HG02973 (cell line): ENCODE measurements at regions not wholly inside any gene's neighbourhood (a gene's known extent, or its start where the extent isn't known, plus 50 kb on each side); places are given as distances from the start of the nearest gene placed in this dataset.
"Not testable (repeated sequence)": the region's sequence is repeated elsewhere in the genome, so short reads cannot be mapped to it uniquely, and the experiment has no call there.

Experiments
- ATAC-seq: cut with Tn5 transposase; IDR thresholded peaks from one replicate; pipeline ENCODE4 v1.9.1; 2021; ENCODE audit warnings: moderate library complexity; ENCODE audit not compliant: unreplicated experiment

GRCh38 chr1:232364654-232365382 is 265.1 kb downstream of the SIPA1L2 start:
- no peak for ATAC-seq

- no peak for ATAC-seq
Measured at GRCh38 chr1:232363008-232363407, 266.9 kb downstream of the SIPA1L2 start.

DNA sequence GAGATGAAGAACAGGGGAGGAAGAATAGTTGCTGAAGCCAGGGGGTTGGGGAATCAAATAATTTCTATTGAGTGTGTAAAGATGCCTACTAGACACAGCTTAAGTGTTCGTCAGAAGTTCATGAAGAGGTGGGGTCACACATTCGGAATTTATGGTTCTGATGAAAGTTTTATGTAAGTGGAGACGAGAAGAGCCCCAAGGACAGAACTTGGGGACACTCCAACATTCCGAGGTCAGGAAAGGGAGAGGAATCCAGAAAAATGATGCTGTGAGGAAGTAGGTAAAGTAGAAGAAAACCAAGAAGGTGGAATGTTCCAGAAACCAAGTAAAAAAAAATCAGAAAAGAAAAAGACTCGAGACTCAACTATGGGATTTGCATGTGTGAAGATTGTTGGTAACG is 272.5 kb downstream of the SIPA1L2 start:
- no peak for ATAC-seq

- ATAC-seq = no peak
Measured at GRCh38 chr1:232355162-232356006, 274.5 kb downstream of the SIPA1L2 start.

DNA sequence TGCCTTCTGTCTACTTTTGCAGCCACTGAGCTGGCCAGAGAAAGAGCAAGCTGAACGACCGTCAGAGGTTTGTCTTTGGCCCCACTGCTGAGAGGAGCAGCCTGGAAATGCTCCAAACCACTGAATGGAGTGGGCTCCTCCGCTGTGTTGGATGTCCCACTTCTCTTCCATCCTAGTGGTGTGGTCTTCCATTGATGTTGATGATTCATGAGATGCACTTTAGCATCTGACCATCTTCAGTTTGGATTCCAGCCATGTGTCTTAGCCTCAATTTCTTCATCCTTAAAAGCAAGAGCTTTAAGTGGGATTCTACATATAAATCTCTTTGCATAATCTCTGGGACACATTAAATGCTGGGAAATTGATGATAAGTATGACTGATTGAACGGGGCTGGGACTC is 276.9 kb downstream of the SIPA1L2 start:
- no peak for ATAC-seq

DNA sequence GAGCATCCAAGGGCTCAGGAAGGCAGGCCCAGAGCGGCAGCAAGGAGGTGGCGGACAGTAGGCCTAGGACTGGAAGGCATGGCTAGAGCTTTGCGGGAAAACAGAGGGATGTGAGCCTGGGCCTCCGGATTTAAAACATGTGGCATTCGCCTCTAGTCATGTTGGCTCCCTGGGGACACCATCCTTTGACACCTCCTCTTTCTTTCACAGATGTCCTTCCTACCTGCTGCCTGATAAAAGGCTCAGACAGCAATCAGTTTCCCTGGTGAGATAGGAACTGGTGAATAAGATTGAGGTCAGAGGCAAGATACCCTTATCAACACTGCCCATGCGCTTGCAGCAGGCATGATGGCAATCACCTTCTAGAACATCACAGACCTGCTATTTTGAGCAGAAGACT is 277.6 kb downstream of the SIPA1L2 start:
- no peak for ATAC-seq

GRCh38 chr1:232351335-232351734 is 278.6 kb downstream of the SIPA1L2 start:
- no peak for ATAC-seq

DNA sequence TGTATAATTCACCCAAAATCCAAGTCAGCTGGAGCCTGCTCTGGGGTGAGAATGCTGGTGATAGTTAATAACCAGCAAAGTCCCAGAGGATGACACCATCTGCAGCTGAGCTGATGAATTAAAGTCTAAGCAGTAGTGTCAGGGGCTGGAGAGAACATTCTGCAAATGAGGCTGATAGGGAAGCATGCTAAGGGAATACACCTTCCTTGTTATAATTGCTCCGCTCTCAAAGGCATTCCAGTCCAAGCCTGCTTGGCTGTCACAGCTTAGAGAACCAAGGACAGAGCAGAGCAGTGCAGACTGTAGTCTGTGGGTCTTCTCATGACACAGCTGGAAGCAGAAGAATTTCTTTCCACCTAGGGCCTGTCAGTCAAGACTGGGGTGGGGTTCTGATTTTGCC is 283.1 kb downstream of the SIPA1L2 start:
- ATAC-seq = no peak

DNA sequence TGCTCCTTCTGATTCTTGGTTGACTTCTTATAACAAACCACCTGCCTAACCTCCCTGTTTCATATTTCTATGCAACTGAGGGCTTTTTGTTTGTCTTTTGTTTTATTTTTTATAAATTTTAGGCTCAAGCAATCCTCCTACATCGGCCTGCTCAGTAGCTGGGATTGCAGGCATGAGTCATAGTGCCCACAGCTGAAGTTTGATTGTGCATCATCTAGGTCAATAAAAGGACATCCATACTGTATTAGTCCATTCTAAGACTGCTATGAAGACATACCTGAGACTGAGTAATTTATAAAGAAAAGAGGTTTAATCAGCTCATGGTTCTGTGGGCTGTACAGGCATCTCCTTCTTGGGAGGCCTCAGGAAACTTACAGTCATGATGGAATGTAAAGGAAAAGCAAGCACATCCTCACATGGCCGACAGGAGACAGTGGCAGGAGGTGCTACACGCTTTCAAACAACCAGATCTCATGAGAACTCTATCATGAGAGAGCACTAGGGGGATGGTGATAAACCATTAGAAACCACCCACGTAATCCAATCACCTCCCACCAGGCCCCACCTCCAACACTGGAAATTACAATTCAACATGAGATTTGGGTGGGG is 285.0 kb downstream of the SIPA1L2 start:
- no peak for ATAC-seq

GRCh38 chr1:232344186-232344585 is 285.7 kb downstream of the SIPA1L2 start:
- ATAC-seq = not testable (repeated sequence)

- ATAC-seq = no peak
Measured at GRCh38 chr1:232340446-232340845, 289.5 kb downstream of the SIPA1L2 start.

- ATAC-seq = no peak
Measured at GRCh38 chr1:232339073-232339472, 290.9 kb downstream of the SIPA1L2 start.

DNA sequence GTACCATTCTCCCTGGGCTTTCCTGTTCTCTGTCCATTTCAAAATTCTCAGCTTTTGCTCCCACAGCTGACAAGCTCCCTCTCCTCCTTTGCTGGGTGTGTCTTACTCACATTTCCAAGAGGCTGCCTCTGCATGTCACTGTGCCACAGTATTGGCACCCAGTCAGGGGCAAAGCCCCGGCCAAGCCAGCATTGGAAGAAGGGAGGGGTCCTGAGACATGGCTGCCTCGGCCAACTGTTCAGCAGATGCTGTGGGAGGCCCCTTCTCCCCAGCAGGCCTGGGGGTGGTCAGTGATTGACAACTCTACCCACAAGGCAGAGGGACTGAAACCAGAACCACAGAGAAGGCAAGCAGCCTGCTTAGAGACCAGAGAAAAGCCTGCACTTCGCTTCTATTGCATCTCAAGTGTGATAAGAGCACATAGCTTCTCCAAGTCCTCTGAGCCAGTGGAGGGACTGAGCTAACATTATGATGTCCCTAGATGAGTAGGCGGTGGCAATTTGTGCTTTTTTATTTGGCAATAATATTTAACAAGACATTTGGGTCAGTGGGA is 294.1 kb downstream of the SIPA1L2 start:
- ATAC-seq = no peak

- ATAC-seq = no peak
Measured at GRCh38 chr1:232335261-232335660, 294.7 kb downstream of the SIPA1L2 start.

GRCh38 chr1:232334811-232335210 is 295.1 kb downstream of the SIPA1L2 start:
- ATAC-seq = no peak

DNA sequence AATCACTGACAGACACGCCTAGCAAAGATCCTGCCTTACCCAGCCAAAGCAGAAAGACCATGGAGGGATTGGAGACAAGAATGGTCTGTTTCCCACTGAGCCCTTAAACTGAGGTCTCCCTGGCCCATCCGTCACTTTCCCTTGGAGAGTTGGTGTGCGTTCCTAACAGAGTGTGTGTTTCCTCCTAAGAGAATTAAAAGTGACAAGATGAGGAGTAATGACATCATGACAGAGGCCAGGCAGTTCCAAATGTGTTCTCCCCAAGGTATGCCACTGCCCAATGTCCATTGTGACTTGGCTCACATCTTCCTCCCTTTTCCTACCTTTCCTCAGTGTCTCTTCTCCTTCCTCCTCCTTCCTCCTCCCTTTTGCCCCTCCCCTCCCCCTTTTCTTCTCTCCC is 295.7 kb downstream of the SIPA1L2 start:
- no peak for ATAC-seq

GRCh38 chr1:232333419-232333767 is 296.5 kb downstream of the SIPA1L2 start:
- ATAC-seq = no peak

DNA sequence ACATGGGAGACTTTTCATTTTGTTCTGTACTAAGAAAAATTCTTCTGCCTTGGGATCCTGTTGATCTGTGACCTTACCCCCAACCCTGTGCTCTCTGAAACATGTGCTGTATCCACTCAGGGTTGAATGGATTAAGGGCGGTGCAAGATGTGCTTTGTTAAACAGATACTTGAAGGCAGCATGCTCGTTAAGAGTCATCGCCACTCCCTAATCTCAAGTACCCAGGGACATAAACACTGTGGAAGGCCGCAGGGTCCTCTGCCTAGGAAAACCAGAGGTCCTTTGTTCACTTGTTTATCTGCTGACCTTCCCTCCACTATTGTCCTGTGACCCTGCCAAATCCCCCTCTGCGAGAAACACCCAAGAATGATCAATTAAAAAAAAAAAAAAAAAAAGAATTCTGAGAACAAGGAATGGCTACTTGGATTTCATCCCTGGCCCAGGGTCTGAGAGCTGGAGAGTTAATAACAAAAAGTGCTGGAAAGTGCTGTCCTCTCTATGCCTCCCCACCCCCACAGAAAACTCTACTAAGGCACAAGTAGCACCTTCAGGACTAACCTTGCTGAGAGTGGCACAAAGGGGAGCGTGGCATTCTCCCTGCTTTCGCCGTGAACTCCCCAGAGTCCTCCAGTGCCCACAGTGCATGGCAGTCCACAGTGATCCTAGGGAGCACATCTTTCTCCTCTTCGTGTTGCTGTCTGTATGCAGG is 297.1 kb downstream of the SIPA1L2 start:
- not testable (repeated sequence) for ATAC-seq

DNA sequence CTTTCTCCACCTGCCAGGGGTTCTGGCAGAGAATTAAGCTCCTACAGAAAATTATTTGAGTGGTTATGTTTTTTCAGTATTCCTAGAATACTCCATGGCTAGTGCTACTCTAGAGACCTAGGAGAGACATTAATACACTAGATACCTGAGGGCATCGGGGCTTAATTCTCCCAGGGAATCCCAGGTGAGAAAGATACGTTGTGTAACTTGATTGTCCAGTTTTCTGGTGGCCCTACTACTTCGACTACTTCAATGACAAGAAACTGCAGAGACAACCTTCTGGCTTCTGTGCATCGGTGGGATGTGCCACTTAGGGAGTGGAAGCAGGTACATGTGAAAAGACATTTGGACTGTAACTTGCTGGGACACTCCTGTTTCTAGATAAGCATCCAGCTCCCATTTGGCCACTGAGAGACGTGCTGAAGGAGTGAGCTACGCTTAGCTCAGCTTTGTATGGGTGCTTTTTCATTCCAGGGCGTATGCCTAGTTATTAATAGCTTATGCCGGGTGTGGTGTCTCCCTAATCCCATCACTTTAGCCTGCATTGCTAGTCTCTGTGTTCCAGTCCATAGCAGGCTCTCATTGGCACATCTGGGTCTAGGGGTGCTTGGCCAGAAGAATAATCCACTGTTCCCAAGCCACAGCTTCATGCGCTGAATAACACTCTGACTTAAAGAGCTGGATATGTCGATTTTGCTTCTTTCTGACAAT is 300.7 kb downstream of the SIPA1L2 start:
- ATAC-seq = no peak

GRCh38 chr1:232328486-232329102 is 301.3 kb downstream of the SIPA1L2 start:
- no peak for ATAC-seq
